ENCODE measurements at regions not wholly inside any gene's neighbourhood (a gene's known extent, or its start where the extent isn't known, plus 50 kb on each side); places are given as distances from the start of the nearest gene placed in this dataset.

DNA sequence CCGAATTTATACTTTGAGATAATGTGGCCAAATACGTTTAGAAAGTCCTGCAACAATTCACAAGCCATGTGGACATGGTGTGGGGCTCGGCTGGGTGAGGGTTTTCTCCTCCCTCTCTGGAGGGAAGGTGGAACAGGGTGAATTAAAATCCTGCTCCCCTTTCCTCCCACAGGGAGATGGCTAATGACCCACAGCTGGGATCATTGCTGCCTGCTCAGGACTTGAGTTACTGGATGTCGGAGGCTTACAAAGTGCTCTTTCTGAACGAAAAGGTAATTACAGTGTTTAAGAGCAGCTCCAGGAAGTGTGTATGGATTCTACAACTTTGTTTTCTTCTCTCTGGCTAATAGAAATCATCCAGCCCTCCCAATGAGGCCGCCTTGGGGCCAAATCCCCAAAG is 97.9 kb upstream of the ALKAL2 start:
- DNase-seq (ENCODE audit: extremely low spot score) = no peak
- ChIA-PET CTCF (no interaction called here), POLR2A (no interaction called here)
- TF ChIP-seq BHLHE40 (IDR thresholded peaks at IDR 0.05; ENCODE audit: borderline replicate concordance) (no peak), ZNF384 (IDR thresholded peaks at IDR 0.05) (no peak), LEF1 (IDR thresholded peaks at IDR 0.05; ENCODE audit: borderline replicate concordance) (no peak), FOXM1 (IDR thresholded peaks at IDR 0.05; ENCODE audit: borderline replicate concordance) (no peak), TARDBP (IDR thresholded peaks at IDR 0.05) (no peak), SUZ12 (IDR thresholded peaks at IDR 0.05) (no peak)
- TF ChIP-seq, protein P1, sequence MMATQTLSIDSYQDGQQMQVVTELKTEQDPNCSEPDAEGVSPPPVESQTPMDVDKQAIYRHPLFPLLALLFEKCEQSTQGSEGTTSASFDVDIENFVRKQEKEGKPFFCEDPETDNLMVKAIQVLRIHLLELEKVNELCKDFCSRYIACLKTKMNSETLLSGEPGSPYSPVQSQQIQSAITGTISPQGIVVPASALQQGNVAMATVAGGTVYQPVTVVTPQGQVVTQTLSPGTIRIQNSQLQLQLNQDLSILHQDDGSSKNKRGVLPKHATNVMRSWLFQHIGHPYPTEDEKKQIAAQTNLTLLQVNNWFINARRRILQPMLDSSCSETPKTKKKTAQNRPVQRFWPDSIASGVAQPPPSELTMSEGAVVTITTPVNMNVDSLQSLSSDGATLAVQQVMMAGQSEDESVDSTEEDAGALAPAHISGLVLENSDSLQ (IDR thresholded peaks at IDR 0.05) = no peak

DNA sequence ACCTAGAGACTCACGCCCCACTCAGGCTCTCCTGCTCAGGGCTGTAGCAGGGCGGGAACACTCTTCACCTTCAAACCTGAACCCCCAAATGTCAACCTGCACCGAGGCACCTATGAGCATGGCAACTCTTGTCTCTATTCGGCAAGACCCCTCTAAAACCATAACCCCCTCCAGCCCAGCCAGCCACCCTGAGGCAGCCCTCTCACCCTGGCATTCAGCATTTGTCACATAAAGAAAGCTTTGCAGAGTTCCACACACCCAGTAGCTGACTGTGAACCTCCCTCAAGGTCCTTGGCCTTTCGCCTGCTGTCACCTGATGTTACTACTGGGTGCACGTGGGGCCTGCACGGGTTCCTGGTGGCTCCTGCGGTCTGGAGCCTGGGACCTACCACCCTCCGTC is 97.2 kb upstream of the ALKAL2 start:
- ChIA-PET POLR2A (no interaction called here), CTCF (no interaction called here)
- TF ChIP-seq L3MBTL2 (conservative IDR thresholded peaks at IDR 0.05) (no peak), SP1 (IDR thresholded peaks at IDR 0.05) (no peak), ELF4 (IDR thresholded peaks at IDR 0.05) (no peak), TARDBP (IDR thresholded peaks at IDR 0.05) (no peak), HDGF (IDR thresholded peaks at IDR 0.05; ENCODE audit: borderline replicate concordance) (no peak), BHLHE40 (IDR thresholded peaks at IDR 0.05; ENCODE audit: borderline replicate concordance) (no peak), ARNT (IDR thresholded peaks at IDR 0.05) (no peak), FOXA1 (IDR thresholded peaks at IDR 0.05) (no peak), FOXK2 (IDR thresholded peaks at IDR 0.05) (no peak)
- no peak for DNase-seq (ENCODE audit: extremely low spot score)

DNA sequence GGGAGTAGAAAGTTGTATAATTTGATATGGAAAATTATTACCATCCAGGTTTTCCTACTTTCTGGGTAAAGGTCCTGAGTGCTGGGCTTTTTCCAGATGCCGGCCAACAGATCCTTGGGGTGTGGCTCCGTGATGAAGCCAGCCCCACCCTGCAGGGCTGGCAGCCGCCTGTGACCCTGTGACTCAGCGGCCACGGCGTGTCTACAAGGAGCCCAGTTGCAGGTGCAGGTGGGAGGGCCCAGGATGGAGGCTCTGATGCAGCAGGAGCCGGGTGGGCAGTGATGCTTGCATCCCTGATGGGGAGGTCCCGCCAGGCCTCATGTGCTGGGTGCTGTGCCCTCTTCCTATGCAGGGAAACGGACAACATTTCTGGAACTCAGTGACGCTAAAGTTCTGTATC is 96.0 kb upstream of the ALKAL2 start:
- POLR2A ChIA-PET = no interaction called here
- TF ChIP-seq TARDBP (IDR thresholded peaks at IDR 0.05) (no peak), HDGF (IDR thresholded peaks at IDR 0.05; ENCODE audit: borderline replicate concordance) (no peak), FOXM1 (IDR thresholded peaks at IDR 0.05; ENCODE audit: borderline replicate concordance) (no peak), ARNT (IDR thresholded peaks at IDR 0.05) (no peak), ELF4 (IDR thresholded peaks at IDR 0.05) (no peak)
- DNase-seq (ENCODE audit: extremely low spot score) = no peak
- CTCF ChIA-PET = no interaction called here

DNA sequence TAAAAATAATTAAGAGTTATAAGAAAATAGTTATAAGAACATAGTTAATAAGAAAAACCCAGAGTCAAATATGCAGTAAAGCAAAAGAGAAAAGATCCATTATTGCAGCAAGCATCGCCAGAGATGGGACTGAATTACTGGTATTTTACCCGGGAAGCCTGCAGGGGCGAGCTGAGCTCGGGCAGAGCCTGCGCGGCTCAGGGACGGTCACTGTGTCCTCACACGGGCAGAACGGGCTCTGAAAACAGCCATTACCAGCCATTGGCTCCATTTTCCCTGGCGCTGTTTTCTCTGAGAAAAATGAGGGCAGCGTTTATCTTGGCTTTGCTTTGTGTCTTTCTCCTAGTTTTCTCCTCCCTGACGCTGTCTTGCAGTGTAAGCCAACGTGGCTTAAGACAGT is 95.3 kb upstream of the ALKAL2 start:
- CTCF ChIA-PET = no interaction called here
- TF ChIP-seq ARNT (IDR thresholded peaks at IDR 0.05) (no peak), FOXA1 (IDR thresholded peaks at IDR 0.05) (no peak), ZNF384 (IDR thresholded peaks at IDR 0.05) (no peak), TARDBP (IDR thresholded peaks at IDR 0.05) (no peak), FOXM1 (IDR thresholded peaks at IDR 0.05; ENCODE audit: borderline replicate concordance) (no peak), SP1 (IDR thresholded peaks at IDR 0.05) (no peak), L3MBTL2 (conservative IDR thresholded peaks at IDR 0.05) (no peak), FOXK2 (IDR thresholded peaks at IDR 0.05) (no peak), SUZ12 (IDR thresholded peaks at IDR 0.05) (no peak), BHLHE40 (IDR thresholded peaks at IDR 0.05; ENCODE audit: borderline replicate concordance) (no peak), HDGF (IDR thresholded peaks at IDR 0.05; ENCODE audit: borderline replicate concordance) (no peak), ELF4 (IDR thresholded peaks at IDR 0.05) (no peak), CTBP1 (IDR thresholded peaks at IDR 0.05; ENCODE audit: borderline replicate concordance) (no peak), LEF1 (IDR thresholded peaks at IDR 0.05; ENCODE audit: borderline replicate concordance) (no peak), NFRKB (IDR thresholded peaks at IDR 0.05) (no peak)
- TF ChIP-seq, protein P1 (IDR thresholded peaks at IDR 0.05) = no peak
- POLR2A ChIA-PET = no interaction called here
- no peak for DNase-seq (ENCODE audit: extremely low spot score)

DNA sequence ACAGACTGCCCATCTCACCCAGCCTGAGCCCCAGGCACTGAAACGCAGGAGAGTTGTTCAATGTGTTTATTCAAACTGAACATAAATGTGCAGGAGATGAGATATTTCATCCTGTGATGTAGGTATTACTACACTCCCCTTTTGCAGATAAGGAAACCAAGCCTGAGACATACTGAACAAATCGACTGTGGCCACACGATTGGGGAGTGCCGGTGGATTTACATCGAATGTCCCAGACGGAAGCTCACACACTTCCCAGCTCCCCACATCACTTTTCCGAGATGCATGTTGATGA is 94.8 kb upstream of the ALKAL2 start:
- TF ChIP-seq NFRKB (IDR thresholded peaks at IDR 0.05) (no peak), TARDBP (IDR thresholded peaks at IDR 0.05) (no peak), L3MBTL2 (conservative IDR thresholded peaks at IDR 0.05) (no peak)
- POLR2A ChIA-PET = no interaction called here
- CTCF ChIA-PET = no interaction called here
- no peak for DNase-seq (ENCODE audit: extremely low spot score)

DNA sequence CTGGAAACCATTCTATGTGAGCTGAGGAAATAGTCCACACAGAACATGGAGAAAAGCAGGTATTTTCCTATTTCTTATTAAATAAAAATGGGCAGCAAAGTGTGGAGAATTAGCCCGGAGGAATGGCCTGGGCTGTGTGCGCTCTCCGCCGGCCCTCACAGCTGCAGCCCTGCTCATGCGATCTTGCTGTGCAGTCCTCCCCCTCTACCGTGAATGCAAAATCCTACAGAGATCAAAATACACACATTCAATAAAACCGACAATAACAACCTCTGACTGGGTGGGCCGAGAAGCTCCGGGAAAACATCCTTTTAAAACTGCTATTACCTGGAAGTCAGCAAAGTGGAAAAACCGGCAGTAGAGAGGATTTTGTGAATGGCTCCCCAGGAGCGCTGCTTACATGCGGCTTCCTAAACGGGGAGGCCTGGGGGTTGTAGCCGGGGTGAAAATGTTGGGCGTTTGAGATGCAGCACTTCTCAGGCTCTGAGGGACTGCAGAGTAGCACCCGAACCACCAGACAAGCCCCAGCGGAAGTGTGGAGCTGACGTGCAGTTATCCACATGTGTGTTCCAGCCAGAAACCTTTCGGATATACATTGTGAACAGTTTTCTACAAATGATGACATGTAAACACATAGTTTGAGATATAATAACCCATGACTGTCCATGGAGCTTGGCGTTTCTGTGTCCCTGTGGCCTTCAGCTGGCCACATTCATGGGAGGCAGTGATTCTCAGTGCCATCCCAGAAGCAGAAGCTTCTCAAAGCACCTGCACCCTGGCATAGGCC is 94.2 kb upstream of the ALKAL2 start:
- CTCF ChIA-PET = no interaction called here
- POLR2A ChIA-PET = no interaction called here
- TF ChIP-seq HDGF (IDR thresholded peaks at IDR 0.05; ENCODE audit: borderline replicate concordance) = no peak
- DNase-seq (ENCODE audit: extremely low spot score) = no peak

DNA sequence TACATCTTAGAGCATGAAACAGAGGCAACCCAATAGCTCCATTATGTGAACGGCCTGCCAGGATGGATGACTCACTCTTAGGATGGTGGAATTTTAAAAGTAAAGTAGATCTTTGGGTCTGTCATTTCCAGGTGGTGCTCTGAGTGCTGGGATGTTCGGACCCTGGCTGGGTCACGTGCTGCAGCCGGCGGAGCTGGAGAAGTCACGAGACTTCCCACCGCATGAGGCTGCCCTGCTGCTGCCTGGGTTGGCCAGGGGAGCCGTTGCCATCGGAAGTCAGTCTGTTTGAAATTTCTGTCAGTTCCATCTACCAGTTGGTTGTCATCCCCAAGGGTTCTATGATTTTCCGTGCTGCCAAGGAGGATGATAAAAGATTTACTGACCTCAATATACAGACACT is 93.3 kb upstream of the ALKAL2 start:
- no peak for TF ChIP-seq HDGF (IDR thresholded peaks at IDR 0.05; ENCODE audit: borderline replicate concordance)
- TF ChIP-seq FOXK2 (IDR thresholded peaks at IDR 0.05) = no peak
- TF ChIP-seq ZNF384 (IDR thresholded peaks at IDR 0.05) = no peak
- no peak for TF ChIP-seq FOXA1 (IDR thresholded peaks at IDR 0.05)
- no peak for TF ChIP-seq NFRKB (IDR thresholded peaks at IDR 0.05)
- no peak for TF ChIP-seq CTBP1 (IDR thresholded peaks at IDR 0.05; ENCODE audit: borderline replicate concordance)
- no peak for TF ChIP-seq L3MBTL2 (conservative IDR thresholded peaks at IDR 0.05)
- no peak for TF ChIP-seq FOXM1 (IDR thresholded peaks at IDR 0.05; ENCODE audit: borderline replicate concordance)
- TF ChIP-seq ARNT (IDR thresholded peaks at IDR 0.05) = no peak
- no peak for TF ChIP-seq SP1 (IDR thresholded peaks at IDR 0.05)
- TF ChIP-seq TARDBP (IDR thresholded peaks at IDR 0.05) = no peak
- TF ChIP-seq SUZ12 (IDR thresholded peaks at IDR 0.05) = no peak
- TF ChIP-seq, protein P1 (IDR thresholded peaks at IDR 0.05) = no peak
- TF ChIP-seq ELF4 (IDR thresholded peaks at IDR 0.05) = no peak
- no peak for TF ChIP-seq BHLHE40 (IDR thresholded peaks at IDR 0.05; ENCODE audit: borderline replicate concordance)
- TF ChIP-seq LEF1 (IDR thresholded peaks at IDR 0.05; ENCODE audit: borderline replicate concordance) = no peak
- POLR2A ChIA-PET = no interaction called here
- DNase-seq (ENCODE audit: extremely low spot score) = no peak
- CTCF ChIA-PET = no interaction called here

Data from HEK293T (cell line).